ENCODE measurements at regions not wholly inside any gene's neighbourhood (a gene's known extent, or its start where the extent isn't known, plus 50 kb on each side); places are given as distances from the start of the nearest gene placed in this dataset.

GRCh38 chr10:109426987-109427386 lies 496.3 kb downstream of the XPNPEP1 start:
- Histone ChIP-seq H3K9me3 (no peaks in the 10 kb centered on the region), H3K4me1 (no peaks in the 10 kb centered on the region), H3K27me3 (no peaks in the 10 kb centered on the region), H3K4me3 (ENCODE audit: low read depth, low read length) (no peak overlapping the region), H3K36me3 (no peaks in the 10 kb centered on the region)
- no peak for TF ChIP-seq CTCF (IDR thresholded peaks at IDR 0.05; ENCODE audit: low read depth, low read length)
- no peak for DNase-seq

- no peaks in the 10 kb centered on the region for H3K36me3 ChIP-seq
- no peaks in the 10 kb centered on the region for H3K27me3 ChIP-seq
- no peak for DNase-seq
- TF ChIP-seq CTCF (IDR thresholded peaks at IDR 0.05; ENCODE audit: low read depth, low read length): no peak
- H3K4me3 ChIP-seq (ENCODE audit: low read depth, low read length): no peak overlapping the region
- H3K4me1 ChIP-seq: no peaks in the 10 kb centered on the region
- no peaks in the 10 kb centered on the region for H3K9me3 ChIP-seq
These were observed 504.5 kb downstream of the XPNPEP1 start for GRCh38 chr10:109418795-109419194.

- no peak for DNase-seq
- no peaks in the 10 kb centered on the region for H3K27me3 ChIP-seq
- H3K4me1 ChIP-seq: no peaks in the 10 kb centered on the region
- H3K9me3 ChIP-seq: no peaks in the 10 kb centered on the region
- no peak overlapping the region for H3K4me3 ChIP-seq (ENCODE audit: low read depth, low read length)
- TF ChIP-seq CTCF (IDR thresholded peaks at IDR 0.05; ENCODE audit: low read depth, low read length): no peak
- no peaks in the 10 kb centered on the region for H3K36me3 ChIP-seq
These were observed 505.5 kb downstream of the XPNPEP1 start for GRCh38 chr10:109417803-109418202.

- H3K36me3 ChIP-seq: no peaks in the 10 kb centered on the region
- H3K9me3 ChIP-seq: no peaks in the 10 kb centered on the region
- DNase-seq: no peak
- no peaks in the 10 kb centered on the region for H3K4me1 ChIP-seq
- no peak for TF ChIP-seq CTCF (IDR thresholded peaks at IDR 0.05; ENCODE audit: low read depth, low read length)
- H3K4me3 ChIP-seq (ENCODE audit: low read depth, low read length): no peak overlapping the region
- no peaks in the 10 kb centered on the region for H3K27me3 ChIP-seq
These were observed 511.0 kb downstream of the XPNPEP1 start for GRCh38 chr10:109412353-109412752.

GRCh38 chr10:109411917-109412316 lies 511.4 kb downstream of the XPNPEP1 start:
- no peaks in the 10 kb centered on the region for H3K9me3 ChIP-seq
- H3K4me1 ChIP-seq: no peaks in the 10 kb centered on the region
- H3K4me3 ChIP-seq (ENCODE audit: low read depth, low read length): no peak overlapping the region
- no peak for TF ChIP-seq CTCF (IDR thresholded peaks at IDR 0.05; ENCODE audit: low read depth, low read length)
- H3K36me3 ChIP-seq: no peaks in the 10 kb centered on the region
- H3K27me3 ChIP-seq: no peaks in the 10 kb centered on the region
- no peak for DNase-seq

GRCh38 chr10:109405338-109405737 lies 518.0 kb downstream of the XPNPEP1 start:
- no peaks in the 10 kb centered on the region for H3K27me3 ChIP-seq
- DNase-seq: no peak

More at GRCh38 chr10:109405338-109405737, 518.0 kb downstream of the XPNPEP1 start:
- no peak for TF ChIP-seq CTCF (IDR thresholded peaks at IDR 0.05; ENCODE audit: low read depth, low read length)
- no peaks in the 10 kb centered on the region for H3K4me1 ChIP-seq
- no peaks in the 10 kb centered on the region for H3K9me3 ChIP-seq
- H3K36me3 ChIP-seq: no peaks in the 10 kb centered on the region
- no peak overlapping the region for H3K4me3 ChIP-seq (ENCODE audit: low read depth, low read length)
